ENCODE measurements at regions not wholly inside any gene's neighbourhood (a gene's known extent, or its start where the extent isn't known, plus 50 kb on each side); places are given as distances from the start of the nearest gene placed in this dataset.

- Histone ChIP-seq H3K27me3 (ENCODE audit: control insufficient read depth in 2 of 2, insufficient read depth in 2 of 2, low read length in 2 of 2) (no peaks in the 10 kb centered on the region), H3K9me3 (replicated peaks; ENCODE audit: control insufficient read depth, insufficient read depth, low read length) (no peaks in the 10 kb centered on the region), H3K9me1 (replicated peaks; ENCODE audit: control insufficient read depth, extremely low read depth, insufficient read depth, low read length) (no peaks in the 10 kb centered on the region), H3K79me2 (ENCODE audit: control insufficient read depth, insufficient read depth, low read length) (no peaks in the 10 kb centered on the region), H3K36me3 (ENCODE audit: control insufficient read depth in 2 of 2, extremely low read depth in 1 of 2, insufficient read depth in 2 of 2, low read length in 2 of 2) (no peaks in the 10 kb centered on the region), H3K4me2 (ENCODE audit: insufficient read depth, low read length) (no peak overlapping the region), H3K4me1 (ENCODE audit: control insufficient read depth, extremely low read depth, insufficient read depth, low read length) (no peaks in the 10 kb centered on the region), H3K9ac (replicated peaks; ENCODE audit: extremely low read depth, insufficient read depth, low read length) (no peak overlapping the region), H4K20me1 (replicated peaks; ENCODE audit: control insufficient read depth, extremely low read depth, insufficient read depth, low read length) (no peaks in the 10 kb centered on the region), H2AFZ (ENCODE audit: low read depth, low read length) (no peak overlapping the region), H3K4me3 (replicated peaks in 1 of 3; ENCODE audit: insufficient read depth in 1 of 3, low read depth in 1 of 3, low read length in 3 of 3) (no peak overlapping the region), H3K27ac (ENCODE audit: insufficient read depth, low read depth, low read length) (no peak overlapping the region)
- TF ChIP-seq MYC (IDR thresholded peaks at IDR 0.05; ENCODE audit: low read depth, low read length), result no peak
- no peak for TF ChIP-seq EZH2 (IDR thresholded peaks at IDR 0.05; ENCODE audit: borderline replicate concordance, low read depth, low read length, severe bottlenecking)
- no peak for FAIRE-seq
- POLR2A ChIA-PET, result no interaction called here
- CTCF ChIA-PET, result no interaction called here
- DNase-seq (ENCODE audit: low read depth, low spot score), result no peak
- BruUV-seq (replicated peaks), result no TSS peak
- dilution Hi-C loops (cut with MboI; ENCODE audit: extremely low pct_ligation_motif_present, low sequenced_read_pairs), result no loop called here
- intact Hi-C loops (cut with micrococcal nuclease), result no loop called here
Observed at GRCh38 chr10:106387063-106387462, 777.4 kb downstream of the SORCS1 start.

DNA sequence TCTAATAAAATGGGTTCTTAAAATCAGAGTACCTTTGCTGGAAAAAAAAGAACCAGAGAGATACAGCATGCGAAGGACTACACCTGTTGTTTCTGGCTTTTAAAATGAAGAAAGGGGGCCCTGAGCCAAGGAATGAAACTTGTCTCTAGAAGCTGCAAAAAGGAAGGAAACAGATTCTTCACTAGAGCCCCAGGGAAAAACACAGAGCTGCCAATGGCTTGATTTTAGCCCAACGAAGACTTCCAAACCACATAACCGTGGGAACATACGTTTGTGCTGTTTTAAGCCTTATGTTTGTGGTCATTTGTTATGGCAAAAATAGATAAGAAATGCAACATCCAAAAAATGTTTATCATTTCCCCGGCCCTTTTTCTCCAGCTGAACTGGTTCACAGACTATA lies 780.0 kb downstream of the SORCS1 start:
- Histone ChIP-seq H4K20me1 (replicated peaks; ENCODE audit: control insufficient read depth, extremely low read depth, insufficient read depth, low read length) (no peaks in the 10 kb centered on the region), H3K9ac (replicated peaks; ENCODE audit: extremely low read depth, insufficient read depth, low read length) (no peak overlapping the region), H3K4me1 (ENCODE audit: control insufficient read depth, extremely low read depth, insufficient read depth, low read length) (no peaks in the 10 kb centered on the region), H3K4me3 (replicated peaks in 1 of 3; ENCODE audit: insufficient read depth in 1 of 3, low read depth in 1 of 3, low read length in 3 of 3) (no peak overlapping the region), H3K9me1 (replicated peaks; ENCODE audit: control insufficient read depth, extremely low read depth, insufficient read depth, low read length) (no peaks in the 10 kb centered on the region), H3K79me2 (ENCODE audit: control insufficient read depth, insufficient read depth, low read length) (no peaks in the 10 kb centered on the region), H3K36me3 (ENCODE audit: control insufficient read depth in 2 of 2, extremely low read depth in 1 of 2, insufficient read depth in 2 of 2, low read length in 2 of 2) (no peaks in the 10 kb centered on the region), H2AFZ (ENCODE audit: low read depth, low read length) (no peak overlapping the region), H3K27ac (ENCODE audit: insufficient read depth, low read depth, low read length) (no peak overlapping the region), H3K9me3 (replicated peaks; ENCODE audit: control insufficient read depth, insufficient read depth, low read length) (peaks cover 2% of the 10 kb centered on the region), H3K4me2 (ENCODE audit: insufficient read depth, low read length) (no peak overlapping the region), H3K27me3 (ENCODE audit: control insufficient read depth in 2 of 2, insufficient read depth in 2 of 2, low read length in 2 of 2) (no peaks in the 10 kb centered on the region)
- FAIRE-seq (no peak), DNase-seq (ENCODE audit: low read depth, low spot score) (no peak)
- TF ChIP-seq POLR2A (IDR thresholded peaks at IDR 0.05; ENCODE audit: low read depth, low read length) (no peak), JUN (IDR thresholded peaks at IDR 0.05; ENCODE audit: borderline replicate concordance, insufficient read depth, insufficient read length, low read depth) (no peak), FOS (IDR thresholded peaks at IDR 0.05; ENCODE audit: borderline replicate concordance, insufficient read depth, low read length) (no peak), POLR2AphosphoS5 (IDR thresholded peaks at IDR 0.05; ENCODE audit: insufficient read depth, low read depth, low read length) (no peak), MYC (IDR thresholded peaks at IDR 0.05; ENCODE audit: low read depth, low read length) (no peak), EZH2 (IDR thresholded peaks at IDR 0.05; ENCODE audit: borderline replicate concordance, low read depth, low read length, severe bottlenecking) (no peak), CTCF (IDR thresholded peaks at IDR 0.05; ENCODE audit: extremely low read depth in 1 of 2, insufficient read depth in 1 of 2, low read depth in 1 of 2, low read length in 2 of 2) (no peak), GATA2 (IDR thresholded peaks at IDR 0.05; ENCODE audit: insufficient read depth, insufficient read length, low read depth, low read length) (no peak)
- ChIA-PET POLR2A (no interaction called here), CTCF (no interaction called here)
- no TSS peak for BruUV-seq (replicated peaks)
- intact Hi-C loops (cut with micrococcal nuclease), result no loop called here
- dilution Hi-C loops (cut with MboI; ENCODE audit: extremely low pct_ligation_motif_present, low sequenced_read_pairs), result no loop called here

All from endothelial cell of umbilical vein (primary cell).